GM10266 (cell line): ENCODE measurements at regions not wholly inside any gene's neighbourhood (a gene's known extent, or its start where the extent isn't known, plus 50 kb on each side); places are given as distances from the start of the nearest gene placed in this dataset.
"Not testable (repeated sequence)": the region's sequence is repeated elsewhere in the genome, so short reads cannot be mapped to it uniquely, and the experiment has no call there.

Source experiments
- DNase-seq: peaks from one replicate; pipeline ENCODE4 v3.0.0; 2012; ENCODE audit errors: extremely low spot score
- CTCF ChIP-seq: IDR thresholded peaks from 2 replicates; pipeline ENCODE4 v1.5.1; 2012; ENCODE audit warnings: mild to moderate bottlenecking, low read depth; ENCODE audit not compliant: control insufficient read depth, insufficient read depth; ENCODE audit errors: missing control alignments

GRCh38 chr12:75798136-75798926 is 233.2 kb downstream of the PHLDA1 start:
- no peak for DNase-seq
- no peak for TF ChIP-seq CTCF

GRCh38 chr12:75795125-75795524 is 236.5 kb downstream of the PHLDA1 start:
- no peak for DNase-seq

GRCh38 chr12:75792687-75793086 is 238.9 kb downstream of the PHLDA1 start:
- no peak for DNase-seq
- no peak for TF ChIP-seq CTCF

More at GRCh38 chr12:75795125-75795524, 236.5 kb downstream of the PHLDA1 start:
- no peak for TF ChIP-seq CTCF

- no peak for DNase-seq
- TF ChIP-seq CTCF, result no peak
Observed at GRCh38 chr12:75790219-75790618, 241.4 kb downstream of the PHLDA1 start.

GRCh38 chr12:75787146-75787545 is 244.4 kb downstream of the PHLDA1 start:
- not testable (repeated sequence) for DNase-seq

- no peak for DNase-seq
- no peak for TF ChIP-seq CTCF
Observed at GRCh38 chr12:75786070-75786469, 245.5 kb downstream of the PHLDA1 start.

GRCh38 chr12:75784591-75784990 is 247.0 kb downstream of the PHLDA1 start:
- no peak for DNase-seq
- TF ChIP-seq CTCF, result no peak
